HepG2 (cell line): ENCODE measurements at regions not wholly inside any gene's neighbourhood (a gene's known extent, or its start where the extent isn't known, plus 50 kb on each side); places are given as distances from the start of the nearest gene placed in this dataset.

Experiments used
- ARNT ChIP-seq: fragments of 450-650 bp; IDR thresholded peaks from 2 replicates; pipeline ENCODE4 v1.6.1; 2017
- NR2F1 ChIP-seq, 2 experiments: fragments of 450-650 bp in 1 of 2; formaldehyde crosslinking in 1 of 2; IDR thresholded peaks; 2 replicates each; pipeline versions ENCODE4 v1.5.0 to v1.6.1; 2016 to 2020; ENCODE audit warnings: mild to moderate bottlenecking in 1 of 2, missing compliant biosample characterization in 1 of 2, missing genetic modification reagents in 1 of 2, moderate library complexity in 1 of 2
- NR2F6 ChIP-seq, 2 experiments: IDR thresholded peaks; 2 replicates each; pipeline ENCODE4 v1.6.1; 2016; ENCODE audit warnings: antibody characterized with exemption in 1 of 2, mild to moderate bottlenecking in 1 of 2
- RXRB ChIP-seq: IDR thresholded peaks from 2 replicates; pipeline ENCODE4 v1.6.1; 2016; ENCODE audit warnings: borderline replicate concordance, missing genetic modification reagents, missing compliant biosample characterization
- SOX13 ChIP-seq, 3 experiments: fragments of 450-650 bp in 1 of 3; sonication (generic) in 1 of 3; formaldehyde crosslinking in 1 of 3; IDR thresholded peaks in 2 of 3; conservative IDR thresholded peaks in 1 of 3; 2 replicates each; pipeline versions ENCODE4 v1.5.0 to v1.6.1; 2016 to 2020; ENCODE audit warnings: antibody characterized with exemption in 1 of 3, mild to moderate bottlenecking in 1 of 3, missing compliant biosample characterization in 1 of 3, missing genetic modification reagents in 1 of 3, moderate library complexity in 1 of 3
- ZFP1 ChIP-seq: IDR thresholded peaks from 2 replicates; pipeline ENCODE4 v1.6.1; 2016
- ZNF12 ChIP-seq: sonication (generic); formaldehyde crosslinking; IDR thresholded peaks from 2 replicates; pipeline ENCODE4 v1.5.0; 2020; ENCODE audit warnings: missing genetic modification reagents
- ZNF224 ChIP-seq: sonication (generic); formaldehyde crosslinking; IDR thresholded peaks from 2 replicates; pipeline ENCODE4 v1.5.0; 2020; ENCODE audit warnings: mild to moderate bottlenecking, missing genetic modification reagents
- ZNF354B ChIP-seq: sonication (generic); formaldehyde crosslinking; IDR thresholded peaks from 2 replicates; pipeline ENCODE4 v1.8.0; 2022; ENCODE audit warnings: mild to moderate bottlenecking, missing genetic modification reagents
- ZNF644 ChIP-seq: IDR thresholded peaks from 2 replicates; pipeline ENCODE4 v1.6.1; 2016; ENCODE audit warnings: low read depth
- ZNF7 ChIP-seq: IDR thresholded peaks from 2 replicates; pipeline ENCODE4 v1.6.1; 2016; ENCODE audit warnings: missing biosample characterization, missing genetic modification reagents
- TF ChIP-seq, protein P1 (sequence below): sonication (generic); formaldehyde crosslinking; IDR thresholded peaks from 2 replicates; pipeline ENCODE4 v1.5.0; 2020; ENCODE audit warnings: mild to moderate bottlenecking, missing genetic modification reagents, moderate library complexity
- TF ChIP-seq, protein P2 (sequence below): sonication (generic); formaldehyde crosslinking; IDR thresholded peaks from 2 replicates; pipeline ENCODE4 v1.4.0; 2020; ENCODE audit warnings: mild to moderate bottlenecking, missing genetic modification reagents, borderline replicate concordance
- TF ChIP-seq, protein P3 (sequence below): sonication (generic); formaldehyde crosslinking; IDR thresholded peaks from 2 replicates; pipeline ENCODE4 v1.8.1; 2023; ENCODE audit warnings: missing genetic modification reagents, inconsistent platforms, borderline replicate concordance
- TF ChIP-seq, protein P4 (sequence below): sonication (generic); formaldehyde crosslinking; IDR thresholded peaks from 2 replicates; pipeline ENCODE4 v1.5.1; 2020; ENCODE audit warnings: mild to moderate bottlenecking, missing genetic modification reagents, borderline replicate concordance

DNA sequence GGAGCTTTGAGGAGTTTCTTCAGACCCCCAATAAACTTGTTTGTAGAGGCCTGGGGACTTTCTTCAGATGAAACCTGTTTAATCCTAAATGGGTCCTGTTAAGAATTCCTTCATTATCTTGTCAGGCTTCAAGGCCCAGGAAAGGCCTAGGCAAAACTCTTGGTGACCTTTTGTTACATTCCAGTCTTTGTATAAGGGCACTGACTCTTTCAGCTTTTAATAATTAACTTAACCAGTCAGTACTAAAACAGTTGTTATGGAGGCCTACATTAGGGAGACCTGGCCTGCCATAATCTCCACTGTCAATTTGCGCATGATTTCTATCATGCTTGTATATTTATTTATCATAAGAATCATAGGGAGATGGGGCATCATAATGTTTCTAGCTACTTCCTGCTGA is 110.2 kb downstream of the FCRL5 start (continued):
- TF ChIP-seq, protein P1, sequence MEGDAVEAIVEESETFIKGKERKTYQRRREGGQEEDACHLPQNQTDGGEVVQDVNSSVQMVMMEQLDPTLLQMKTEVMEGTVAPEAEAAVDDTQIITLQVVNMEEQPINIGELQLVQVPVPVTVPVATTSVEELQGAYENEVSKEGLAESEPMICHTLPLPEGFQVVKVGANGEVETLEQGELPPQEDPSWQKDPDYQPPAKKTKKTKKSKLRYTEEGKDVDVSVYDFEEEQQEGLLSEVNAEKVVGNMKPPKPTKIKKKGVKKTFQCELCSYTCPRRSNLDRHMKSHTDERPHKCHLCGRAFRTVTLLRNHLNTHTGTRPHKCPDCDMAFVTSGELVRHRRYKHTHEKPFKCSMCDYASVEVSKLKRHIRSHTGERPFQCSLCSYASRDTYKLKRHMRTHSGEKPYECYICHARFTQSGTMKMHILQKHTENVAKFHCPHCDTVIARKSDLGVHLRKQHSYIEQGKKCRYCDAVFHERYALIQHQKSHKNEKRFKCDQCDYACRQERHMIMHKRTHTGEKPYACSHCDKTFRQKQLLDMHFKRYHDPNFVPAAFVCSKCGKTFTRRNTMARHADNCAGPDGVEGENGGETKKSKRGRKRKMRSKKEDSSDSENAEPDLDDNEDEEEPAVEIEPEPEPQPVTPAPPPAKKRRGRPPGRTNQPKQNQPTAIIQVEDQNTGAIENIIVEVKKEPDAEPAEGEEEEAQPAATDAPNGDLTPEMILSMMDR (CRISPR knock-in tag), result no peak
- TF ChIP-seq RXRB (CRISPR knock-in tag) (peak; percentile 46; the same call in 1 of the 2 replicates), ARNT (no peak), SOX13 (IDR thresholded peaks at IDR 0.05) (no peak), SOX13 (CRISPR knock-in tag; conservative IDR thresholded peaks at IDR 0.05 in 1 of 2, IDR thresholded peaks at IDR 0.05 in 1 of 2) (peak in 1 of 2 experiments; percentile 46; a peak in 2 of 4 replicates), ZNF224 (CRISPR knock-in tag) (no peak), ZNF354B (CRISPR knock-in tag) (no peak), ZNF7 (no peak), ZFP1 (CRISPR knock-in tag) (no peak), ZNF644 (CRISPR knock-in tag) (peak; percentile 51; the same call in 1 of the 2 replicates), NR2F6 (IDR thresholded peaks at IDR 0.05) (peak; percentile 65), NR2F6 (CRISPR knock-in tag; IDR thresholded peaks at IDR 0.05) (0 out of 2 replicates have a peak, but pooled peaks have one; percentile 32), ZNF12 (CRISPR knock-in tag) (0 out of 2 replicates have a peak, but pooled peaks have one; percentile 34), NR2F1 (CRISPR knock-in tag; IDR thresholded peaks at IDR 0.05) (0 out of 4 replicates have a peak, but pooled peaks of 1 of the 2 experiments have one; percentile 21)
- TF ChIP-seq, protein P2, sequence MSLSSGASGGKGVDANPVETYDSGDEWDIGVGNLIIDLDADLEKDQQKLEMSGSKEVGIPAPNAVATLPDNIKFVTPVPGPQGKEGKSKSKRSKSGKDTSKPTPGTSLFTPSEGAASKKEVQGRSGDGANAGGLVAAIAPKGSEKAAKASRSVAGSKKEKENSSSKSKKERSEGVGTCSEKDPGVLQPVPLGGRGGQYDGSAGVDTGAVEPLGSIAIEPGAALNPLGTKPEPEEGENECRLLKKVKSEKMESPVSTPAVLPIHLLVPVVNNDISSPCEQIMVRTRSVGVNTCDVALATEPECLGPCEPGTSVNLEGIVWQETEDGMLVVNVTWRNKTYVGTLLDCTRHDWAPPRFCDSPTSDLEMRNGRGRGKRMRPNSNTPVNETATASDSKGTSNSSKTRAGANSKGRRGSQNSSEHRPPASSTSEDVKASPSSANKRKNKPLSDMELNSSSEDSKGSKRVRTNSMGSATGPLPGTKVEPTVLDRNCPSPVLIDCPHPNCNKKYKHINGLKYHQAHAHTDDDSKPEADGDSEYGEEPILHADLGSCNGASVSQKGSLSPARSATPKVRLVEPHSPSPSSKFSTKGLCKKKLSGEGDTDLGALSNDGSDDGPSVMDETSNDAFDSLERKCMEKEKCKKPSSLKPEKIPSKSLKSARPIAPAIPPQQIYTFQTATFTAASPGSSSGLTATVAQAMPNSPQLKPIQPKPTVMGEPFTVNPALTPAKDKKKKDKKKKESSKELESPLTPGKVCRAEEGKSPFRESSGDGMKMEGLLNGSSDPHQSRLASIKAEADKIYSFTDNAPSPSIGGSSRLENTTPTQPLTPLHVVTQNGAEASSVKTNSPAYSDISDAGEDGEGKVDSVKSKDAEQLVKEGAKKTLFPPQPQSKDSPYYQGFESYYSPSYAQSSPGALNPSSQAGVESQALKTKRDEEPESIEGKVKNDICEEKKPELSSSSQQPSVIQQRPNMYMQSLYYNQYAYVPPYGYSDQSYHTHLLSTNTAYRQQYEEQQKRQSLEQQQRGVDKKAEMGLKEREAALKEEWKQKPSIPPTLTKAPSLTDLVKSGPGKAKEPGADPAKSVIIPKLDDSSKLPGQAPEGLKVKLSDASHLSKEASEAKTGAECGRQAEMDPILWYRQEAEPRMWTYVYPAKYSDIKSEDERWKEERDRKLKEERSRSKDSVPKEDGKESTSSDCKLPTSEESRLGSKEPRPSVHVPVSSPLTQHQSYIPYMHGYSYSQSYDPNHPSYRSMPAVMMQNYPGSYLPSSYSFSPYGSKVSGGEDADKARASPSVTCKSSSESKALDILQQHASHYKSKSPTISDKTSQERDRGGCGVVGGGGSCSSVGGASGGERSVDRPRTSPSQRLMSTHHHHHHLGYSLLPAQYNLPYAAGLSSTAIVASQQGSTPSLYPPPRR, result no peak
- TF ChIP-seq, protein P3, sequence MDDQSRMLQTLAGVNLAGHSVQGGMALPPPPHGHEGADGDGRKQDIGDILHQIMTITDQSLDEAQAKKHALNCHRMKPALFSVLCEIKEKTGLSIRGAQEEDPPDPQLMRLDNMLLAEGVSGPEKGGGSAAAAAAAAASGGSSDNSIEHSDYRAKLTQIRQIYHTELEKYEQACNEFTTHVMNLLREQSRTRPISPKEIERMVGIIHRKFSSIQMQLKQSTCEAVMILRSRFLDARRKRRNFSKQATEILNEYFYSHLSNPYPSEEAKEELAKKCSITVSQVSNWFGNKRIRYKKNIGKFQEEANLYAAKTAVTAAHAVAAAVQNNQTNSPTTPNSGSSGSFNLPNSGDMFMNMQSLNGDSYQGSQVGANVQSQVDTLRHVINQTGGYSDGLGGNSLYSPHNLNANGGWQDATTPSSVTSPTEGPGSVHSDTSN (CRISPR knock-in tag), result no peak
- TF ChIP-seq, protein P4, sequence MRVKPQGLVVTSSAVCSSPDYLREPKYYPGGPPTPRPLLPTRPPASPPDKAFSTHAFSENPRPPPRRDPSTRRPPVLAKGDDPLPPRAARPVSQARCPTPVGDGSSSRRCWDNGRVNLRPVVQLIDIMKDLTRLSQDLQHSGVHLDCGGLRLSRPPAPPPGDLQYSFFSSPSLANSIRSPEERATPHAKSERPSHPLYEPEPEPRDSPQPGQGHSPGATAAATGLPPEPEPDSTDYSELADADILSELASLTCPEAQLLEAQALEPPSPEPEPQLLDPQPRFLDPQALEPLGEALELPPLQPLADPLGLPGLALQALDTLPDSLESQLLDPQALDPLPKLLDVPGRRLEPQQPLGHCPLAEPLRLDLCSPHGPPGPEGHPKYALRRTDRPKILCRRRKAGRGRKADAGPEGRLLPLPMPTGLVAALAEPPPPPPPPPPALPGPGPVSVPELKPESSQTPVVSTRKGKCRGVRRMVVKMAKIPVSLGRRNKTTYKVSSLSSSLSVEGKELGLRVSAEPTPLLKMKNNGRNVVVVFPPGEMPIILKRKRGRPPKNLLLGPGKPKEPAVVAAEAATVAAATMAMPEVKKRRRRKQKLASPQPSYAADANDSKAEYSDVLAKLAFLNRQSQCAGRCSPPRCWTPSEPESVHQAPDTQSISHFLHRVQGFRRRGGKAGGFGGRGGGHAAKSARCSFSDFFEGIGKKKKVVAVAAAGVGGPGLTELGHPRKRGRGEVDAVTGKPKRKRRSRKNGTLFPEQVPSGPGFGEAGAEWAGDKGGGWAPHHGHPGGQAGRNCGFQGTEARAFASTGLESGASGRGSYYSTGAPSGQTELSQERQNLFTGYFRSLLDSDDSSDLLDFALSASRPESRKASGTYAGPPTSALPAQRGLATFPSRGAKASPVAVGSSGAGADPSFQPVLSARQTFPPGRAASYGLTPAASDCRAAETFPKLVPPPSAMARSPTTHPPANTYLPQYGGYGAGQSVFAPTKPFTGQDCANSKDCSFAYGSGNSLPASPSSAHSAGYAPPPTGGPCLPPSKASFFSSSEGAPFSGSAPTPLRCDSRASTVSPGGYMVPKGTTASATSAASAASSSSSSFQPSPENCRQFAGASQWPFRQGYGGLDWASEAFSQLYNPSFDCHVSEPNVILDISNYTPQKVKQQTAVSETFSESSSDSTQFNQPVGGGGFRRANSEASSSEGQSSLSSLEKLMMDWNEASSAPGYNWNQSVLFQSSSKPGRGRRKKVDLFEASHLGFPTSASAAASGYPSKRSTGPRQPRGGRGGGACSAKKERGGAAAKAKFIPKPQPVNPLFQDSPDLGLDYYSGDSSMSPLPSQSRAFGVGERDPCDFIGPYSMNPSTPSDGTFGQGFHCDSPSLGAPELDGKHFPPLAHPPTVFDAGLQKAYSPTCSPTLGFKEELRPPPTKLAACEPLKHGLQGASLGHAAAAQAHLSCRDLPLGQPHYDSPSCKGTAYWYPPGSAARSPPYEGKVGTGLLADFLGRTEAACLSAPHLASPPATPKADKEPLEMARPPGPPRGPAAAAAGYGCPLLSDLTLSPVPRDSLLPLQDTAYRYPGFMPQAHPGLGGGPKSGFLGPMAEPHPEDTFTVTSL, result 0 out of 2 replicates have a peak, but pooled peaks have one; percentile 22
